ENCODE measurements at regions not wholly inside any gene's neighbourhood (a gene's known extent, or its start where the extent isn't known, plus 50 kb on each side); places are given as distances from the start of the nearest gene placed in this dataset.

GRCh38 chr11:119803726-119804294 is 74.8 kb upstream of the NECTIN1 start:
- TF ChIP-seq, protein P1, sequence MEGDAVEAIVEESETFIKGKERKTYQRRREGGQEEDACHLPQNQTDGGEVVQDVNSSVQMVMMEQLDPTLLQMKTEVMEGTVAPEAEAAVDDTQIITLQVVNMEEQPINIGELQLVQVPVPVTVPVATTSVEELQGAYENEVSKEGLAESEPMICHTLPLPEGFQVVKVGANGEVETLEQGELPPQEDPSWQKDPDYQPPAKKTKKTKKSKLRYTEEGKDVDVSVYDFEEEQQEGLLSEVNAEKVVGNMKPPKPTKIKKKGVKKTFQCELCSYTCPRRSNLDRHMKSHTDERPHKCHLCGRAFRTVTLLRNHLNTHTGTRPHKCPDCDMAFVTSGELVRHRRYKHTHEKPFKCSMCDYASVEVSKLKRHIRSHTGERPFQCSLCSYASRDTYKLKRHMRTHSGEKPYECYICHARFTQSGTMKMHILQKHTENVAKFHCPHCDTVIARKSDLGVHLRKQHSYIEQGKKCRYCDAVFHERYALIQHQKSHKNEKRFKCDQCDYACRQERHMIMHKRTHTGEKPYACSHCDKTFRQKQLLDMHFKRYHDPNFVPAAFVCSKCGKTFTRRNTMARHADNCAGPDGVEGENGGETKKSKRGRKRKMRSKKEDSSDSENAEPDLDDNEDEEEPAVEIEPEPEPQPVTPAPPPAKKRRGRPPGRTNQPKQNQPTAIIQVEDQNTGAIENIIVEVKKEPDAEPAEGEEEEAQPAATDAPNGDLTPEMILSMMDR (IDR thresholded peaks at IDR 0.05) = no peak
- TF ChIP-seq POLR2A (IDR thresholded peaks at IDR 0.05) = no peak
